IMR-90 (cell line): ENCODE measurements at regions not wholly inside any gene's neighbourhood (a gene's known extent, or its start where the extent isn't known, plus 50 kb on each side); places are given as distances from the start of the nearest gene placed in this dataset.
A peak's percentile ranks its signal among the peaks of the same experiment; 100 is the strongest.

Experiments
- ATAC-seq: fragments of 200-7000 bp; cut with Tn5 transposase; 2 replicates; pipeline ENCODE4 v1.9.1; 2020; ENCODE audit warnings: low read depth, mild to moderate bottlenecking, moderate library complexity
- BruUV-seq: library from RNA; stranded (reverse); fragments of 400-500 nt; replicated peaks from 2 replicates; lab custom pipeline; 2021; lab: Mats Ljungman, UMichigan
- CTCF ChIA-PET: fragments of 300-600 bp; formaldehyde crosslinking; extraction: SDS; loops from one replicate; lab custom pipeline; 2021; ENCODE audit warnings: antibody characterized with exemption; lab: Yijun Ruan, JAX
- POLR2A ChIA-PET: fragments of 300-600 bp; sonication (Branson Sonifier 250); formaldehyde crosslinking; loops from one replicate; lab custom pipeline; 2022; ENCODE audit warnings: antibody characterized with exemption; ENCODE audit not compliant: unreplicated experiment; lab: Charles Lee
- DNase-seq: peaks from one replicate; pipeline ENCODE4 v3.0.0; 2013
- H2AFZ ChIP-seq: replicated peaks from 2 replicates; pipeline ENCODE3; 2013; ENCODE audit warnings: low read length, mild to moderate bottlenecking; ENCODE audit not compliant: poor library complexity
- H2AK5ac ChIP-seq: 2 replicates; pipeline ENCODE4 v1.6.1; 2013; ENCODE audit warnings: low read depth, low read length, inconsistent platforms
- H2AK9ac ChIP-seq: replicated peaks from 2 replicates; pipeline ENCODE3; 2013; ENCODE audit warnings: mild to moderate bottlenecking, low read depth, low read length, moderate library complexity; ENCODE audit not compliant: poor library complexity
- H2BK120ac ChIP-seq: 2 replicates; pipeline ENCODE4 v1.6.1; 2013; ENCODE audit warnings: low read depth, low read length, inconsistent platforms
- H2BK15ac ChIP-seq: 3 replicates; pipeline ENCODE4 v1.6.1; 2013; ENCODE audit warnings: low read depth, low read length, inconsistent platforms
- H2BK20ac ChIP-seq: 2 replicates; pipeline ENCODE4 v1.6.1; 2013; ENCODE audit warnings: low read depth, mild to moderate bottlenecking, inconsistent platforms, low read length, moderate library complexity
- H2BK5ac ChIP-seq: 2 replicates; pipeline ENCODE4 v1.6.1; 2013; ENCODE audit warnings: mild to moderate bottlenecking, low read depth, low read length, inconsistent platforms; ENCODE audit not compliant: poor library complexity, severe bottlenecking
- H3K14ac ChIP-seq: replicated peaks from 2 replicates; pipeline ENCODE4 v1.6.1; 2013; ENCODE audit warnings: low read depth, low read length, inconsistent platforms
- H3K18ac ChIP-seq: 2 replicates; pipeline ENCODE4 v1.6.1; 2013; ENCODE audit warnings: low read depth, low read length, control low read depth
- H3K23ac ChIP-seq: 2 replicates; pipeline ENCODE4 v1.6.1; 2013; ENCODE audit warnings: low read depth, low read length, inconsistent platforms
- H3K27ac ChIP-seq: 2 replicates; pipeline ENCODE4 v1.5.1; 2013; ENCODE audit warnings: mild to moderate bottlenecking, control low read depth, low read length; ENCODE audit not compliant: insufficient read depth
- H3K27me3 ChIP-seq: 2 replicates; pipeline ENCODE4 v1.6.1; 2013; ENCODE audit warnings: low read length; ENCODE audit not compliant: control insufficient read depth, insufficient read depth
- H3K36me3 ChIP-seq: 2 replicates; pipeline ENCODE4 v1.6.1; 2013; ENCODE audit warnings: low read length, mixed read lengths; ENCODE audit not compliant: control insufficient read depth, insufficient read depth
- H3K4ac ChIP-seq: 2 replicates; pipeline ENCODE4 v1.6.1; 2013; ENCODE audit warnings: low read depth, low read length, inconsistent platforms
- H3K4me1 ChIP-seq: 2 replicates; pipeline ENCODE4 v1.6.1; 2013; ENCODE audit warnings: low read length, mixed read lengths; ENCODE audit not compliant: control insufficient read depth, insufficient read depth
- H3K4me2 ChIP-seq: 2 replicates; pipeline ENCODE4 v1.6.1; 2013; ENCODE audit warnings: low read depth, mild to moderate bottlenecking, control low read depth, low read length, moderate library complexity
- H3K4me3 ChIP-seq: 2 replicates; pipeline ENCODE4 v1.5.1; 2013; ENCODE audit warnings: low read depth, mild to moderate bottlenecking, control low read depth, low read length, moderate library complexity; ENCODE audit not compliant: insufficient read depth
- H3K56ac ChIP-seq: 2 replicates; pipeline ENCODE4 v1.6.1; 2013; ENCODE audit warnings: low read length, inconsistent platforms; ENCODE audit not compliant: insufficient read depth; ENCODE audit errors: extremely low read depth
- H3K79me1 ChIP-seq, 2 experiments: 2 replicates each; pipeline ENCODE4 v1.6.1; 2013; ENCODE audit warnings: low read length in 2 of 2, inconsistent platforms in 1 of 2, low read depth in 1 of 2
- H3K9ac ChIP-seq: 2 replicates; pipeline ENCODE4 v1.6.1; 2013; ENCODE audit warnings: low read depth, low read length, control low read depth
- H3K9me1 ChIP-seq: 2 replicates; pipeline ENCODE4 v1.6.1; 2013; ENCODE audit warnings: low read length, inconsistent platforms; ENCODE audit not compliant: insufficient read depth
- H3K9me3 ChIP-seq: 2 replicates; pipeline ENCODE4 v1.6.1; 2013; ENCODE audit warnings: low read length; ENCODE audit not compliant: control insufficient read depth, insufficient read depth
- H4K20me1 ChIP-seq: 2 replicates; pipeline ENCODE4 v1.6.1; 2013; ENCODE audit warnings: low read length, inconsistent platforms; ENCODE audit not compliant: insufficient read depth
- H4K5ac ChIP-seq: 2 replicates; pipeline ENCODE4 v1.6.1; 2013; ENCODE audit warnings: mild to moderate bottlenecking, low read depth, low read length, control low read depth
- H4K8ac ChIP-seq, 2 experiments: 2 replicates each; pipeline ENCODE4 v1.6.1; 2013; ENCODE audit warnings: low read depth in 2 of 2, low read length in 2 of 2, control low read depth in 1 of 2, inconsistent platforms in 1 of 2
- H4K91ac ChIP-seq: 2 replicates; pipeline ENCODE4 v1.6.1; 2013; ENCODE audit warnings: low read depth, low read length, inconsistent platforms; ENCODE audit not compliant: insufficient read depth
- BHLHE40 ChIP-seq: fragments of 150-350 bp; IDR thresholded peaks from 2 replicates; pipeline ENCODE4 v1.6.1; 2016; ENCODE audit warnings: mild to moderate bottlenecking, low read depth, low read length
- CHD1 ChIP-seq: IDR thresholded peaks from 2 replicates; pipeline ENCODE4 v1.6.1; 2012; ENCODE audit warnings: low read depth, low read length, improper control_type of control experiment
- CTCF ChIP-seq: conservative IDR thresholded peaks from 2 replicates; pipeline ENCODE4 v1.5.1; 2012; ENCODE audit warnings: mild to moderate bottlenecking, low read depth, low read length, improper control_type of control experiment
- FOS ChIP-seq: fragments of 150-350 bp; IDR thresholded peaks from 2 replicates; pipeline ENCODE4 v1.6.1; 2016; ENCODE audit warnings: low read depth, low read length
- MAFK ChIP-seq: IDR thresholded peaks from 2 replicates; pipeline ENCODE4 v1.6.1; 2012; ENCODE audit warnings: low read depth, low read length, improper control_type of control experiment
- MXI1 ChIP-seq: IDR thresholded peaks from 2 replicates; pipeline ENCODE4 v1.6.1; 2012; ENCODE audit warnings: low read depth, mild to moderate bottlenecking, low read length, moderate library complexity, borderline replicate concordance
- NFE2L2 ChIP-seq: fragments of 150-350 bp; IDR thresholded peaks from 2 replicates; pipeline ENCODE4 v1.6.1; 2016; ENCODE audit warnings: low read depth, mild to moderate bottlenecking, low read length
- RFX5 ChIP-seq: IDR thresholded peaks from 2 replicates; pipeline ENCODE4 v1.8.0; 2012; ENCODE audit warnings: low read depth, mild to moderate bottlenecking, low read length, moderate library complexity
- SMC3 ChIP-seq: fragments of 150-350 bp; IDR thresholded peaks from 2 replicates; pipeline ENCODE4 v1.6.1; 2016; ENCODE audit warnings: low read depth, mild to moderate bottlenecking, antibody characterized with exemption, low read length, moderate library complexity
- WGBS, 2 experiments: methylation state at CpG; one replicate each; pipeline versions ENCODE4 v1.1.5 to v1.1.7; 2013; ENCODE audit warnings: missing lambda C conversion rate in 2 of 2; ENCODE audit not compliant: insufficient read length in 1 of 2; ENCODE audit errors: extremely low coverage in 2 of 2; 5-methylcytosine and 5-hydroxymethylcytosine counted together
- dilution Hi-C: fragments of 300-500 bp; cut with HindIII; formaldehyde crosslinking; loops from one replicate; pipeline ENCODE4 v1.14.3; 2018; ENCODE audit warnings: low sequenced_read_pairs; ENCODE audit not compliant: unreplicated experiment
- in situ Hi-C: fragments of 300-500 bp; cut with MboI; formaldehyde crosslinking; loops from 3 replicates; pipeline ENCODE4 v1.14.3; 2019; ENCODE audit warnings: low sequenced_read_pairs, inconsistent platforms, mixed read lengths
- intact Hi-C: fragments of 100-400 bp; cut with micrococcal nuclease; formaldehyde crosslinking; loops from 2 replicates; pipeline ENCODE4 v1.10.0; 2022
- TF ChIP-seq, protein P1 (sequence below): fragments of 150-350 bp; IDR thresholded peaks from 2 replicates; pipeline ENCODE4 v1.6.1; 2017; ENCODE audit warnings: mild to moderate bottlenecking, antibody characterized with exemption, low read length, low read depth

DNA sequence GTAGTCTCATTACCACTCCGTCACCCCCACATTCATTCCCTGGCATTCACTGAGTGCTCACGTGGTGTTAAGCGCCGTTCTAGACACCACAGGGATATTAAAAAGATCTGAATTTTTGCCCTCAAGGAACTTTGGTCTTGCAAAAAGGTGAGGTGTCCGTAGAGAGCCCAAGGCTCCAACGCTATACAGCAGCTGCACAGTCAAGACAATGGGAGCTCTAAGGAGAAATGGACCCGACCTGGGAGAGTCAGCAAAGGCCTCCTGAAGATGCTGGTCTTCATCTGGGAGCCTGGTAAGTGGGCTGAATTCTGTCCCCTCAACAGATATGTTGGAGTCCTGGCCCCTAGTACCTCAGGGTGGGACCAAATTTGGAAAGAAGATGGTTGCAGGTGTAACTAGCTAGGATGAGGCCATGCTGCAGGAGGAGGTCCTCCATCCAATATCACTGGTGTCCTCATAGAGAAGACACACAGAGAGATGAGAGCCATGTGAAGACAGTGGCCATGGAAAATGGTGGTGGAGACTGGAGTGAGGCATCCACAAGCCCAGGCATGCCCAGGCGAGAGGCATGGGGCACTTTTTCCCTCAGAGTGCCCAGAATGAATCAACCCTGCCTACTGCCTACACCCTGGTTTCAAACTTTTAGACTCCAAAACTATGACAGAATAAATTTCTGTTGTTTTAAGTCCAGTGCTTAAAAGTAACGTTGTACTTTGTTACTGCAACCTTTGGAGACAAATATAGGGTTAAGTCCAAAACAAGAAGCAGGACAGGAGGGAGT, 247.3 kb downstream of the TTC32 start:
- no peak overlapping the region for H2BK5ac ChIP-seq
- no peak overlapping the region for H3K4me2 ChIP-seq
- no peaks in the 10 kb centered on the region for H4K20me1 ChIP-seq
- no peak overlapping the region for H3K14ac ChIP-seq
- no peak overlapping the region for H3K9ac ChIP-seq
- 77% methylated on average over 5 of the region's 9 CpGs; no CpG with 5 or more reads in 1 of the 2 experiments for WGBS, 2 experiments
- 0 out of 2 replicates have a peak, but pooled peaks cover under 1% of the 10 kb centered on the region for H3K27me3 ChIP-seq
- H3K9me1 ChIP-seq = peaks cover 5% of the 10 kb centered on the region
- H2BK20ac ChIP-seq = no peak overlapping the region
- H3K23ac ChIP-seq = no peak overlapping the region
- H4K91ac ChIP-seq = no peak overlapping the region
- peak overlapping the region; percentile 30; the same call in 1 of the 2 replicates for H3K4ac ChIP-seq
- H2BK120ac ChIP-seq = peak overlapping the region; percentile 43
- in situ Hi-C loops (loop anchor here (25.0 kb wide), 1 partner anchor 1142 kb away; no protein-coding TSS in a partner anchor), dilution Hi-C loops (no loop called here), intact Hi-C loops (loop anchor here (5.0 kb wide), 1 partner anchor 112 kb away; no protein-coding TSS in a partner anchor)
- DNase-seq (no peak), ATAC-seq (no peak)
- no peak overlapping the region for H3K18ac ChIP-seq
- no peak overlapping the region for H3K27ac ChIP-seq
- H3K4me3 ChIP-seq = no peak overlapping the region
- ChIA-PET CTCF (no interaction called here), POLR2A (no interaction called here)
- no peak overlapping the region for H2AK5ac ChIP-seq
- no peak overlapping the region for H3K56ac ChIP-seq
- H2BK15ac ChIP-seq = no peak overlapping the region
- H3K36me3 ChIP-seq = no peaks in the 10 kb centered on the region
- no peak overlapping the region for H2AK9ac ChIP-seq
- H3K9me3 ChIP-seq = no peaks in the 10 kb centered on the region
- H3K79me1 ChIP-seq = no peaks in the 10 kb centered on the region
- no peak overlapping the region for H4K5ac ChIP-seq
- H2AFZ ChIP-seq = no peak overlapping the region
- TF ChIP-seq BHLHE40 = no peak
- no peak for TF ChIP-seq FOS
- TF ChIP-seq CTCF = no peak
- no peak for TF ChIP-seq MXI1
- TF ChIP-seq, protein P1, sequence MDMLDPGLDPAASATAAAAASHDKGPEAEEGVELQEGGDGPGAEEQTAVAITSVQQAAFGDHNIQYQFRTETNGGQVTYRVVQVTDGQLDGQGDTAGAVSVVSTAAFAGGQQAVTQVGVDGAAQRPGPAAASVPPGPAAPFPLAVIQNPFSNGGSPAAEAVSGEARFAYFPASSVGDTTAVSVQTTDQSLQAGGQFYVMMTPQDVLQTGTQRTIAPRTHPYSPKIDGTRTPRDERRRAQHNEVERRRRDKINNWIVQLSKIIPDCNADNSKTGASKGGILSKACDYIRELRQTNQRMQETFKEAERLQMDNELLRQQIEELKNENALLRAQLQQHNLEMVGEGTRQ = no peak
- TF ChIP-seq CHD1 = no peak
- TF ChIP-seq RFX5 = no peak
- TF ChIP-seq MAFK = no peak
- TF ChIP-seq NFE2L2 = no peak
- no peak for TF ChIP-seq SMC3
- peaks cover 5% of the 10 kb centered on the region for H3K4me1 ChIP-seq
- H4K8ac ChIP-seq = no peak overlapping the region
- BruUV-seq = no TSS peak
